HCT116 (cell line): ENCODE measurements at regions not wholly inside any gene's neighbourhood (a gene's known extent, or its start where the extent isn't known, plus 50 kb on each side); places are given as distances from the start of the nearest gene placed in this dataset.

ENCODE experiments used
- CTCF ChIP-seq, 3 experiments: fragments of 200-600 bp in 1 of 3; sonication (generic) in 1 of 3; IDR thresholded peaks in 2 of 3; conservative IDR thresholded peaks in 1 of 3; 2 replicates each; pipeline ENCODE4 v1.5.1; 2012 to 2017; ENCODE audit warnings: low read depth in 2 of 3, low read length in 2 of 3, antibody characterized with exemption in 1 of 3, borderline replicate concordance in 1 of 3, control low read depth in 1 of 3, mild to moderate bottlenecking in 1 of 3, mixed read lengths in 1 of 3, mixed run types in 1 of 3, moderate library complexity in 1 of 3; ENCODE audit not compliant: insufficient read depth in 1 of 3
- POLR2A ChIP-seq: IDR thresholded peaks from 2 replicates; pipeline ENCODE4 v1.7.0; 2011; ENCODE audit warnings: borderline replicate concordance; ENCODE audit not compliant: insufficient read depth, insufficient read length; ENCODE audit errors: extremely low read depth

- TF ChIP-seq POLR2A (no peak), CTCF (IDR thresholded peaks at IDR 0.05 in 2 of 3, conservative IDR thresholded peaks at IDR 0.05 in 1 of 3; ENCODE audit: borderline replicate concordance in 1 of 3, insufficient read depth in 1 of 3, low read depth in 2 of 3, low read length in 2 of 3) (peak in 2 of 3 experiments; percentile 42 to 60; a peak in 4 of 6 replicates)
Observed at GRCh38 chr13:81171065-81171647, 830.2 kb upstream of the SPRY2 start.
